ENCODE measurements at regions not wholly inside any gene's neighbourhood (a gene's known extent, or its start where the extent isn't known, plus 50 kb on each side); places are given as distances from the start of the nearest gene placed in this dataset.

GRCh38 chr10:10222304-10222841, 795.3 kb upstream of the CELF2 start:
- peak; percentile 87 for DNase-seq

DNA sequence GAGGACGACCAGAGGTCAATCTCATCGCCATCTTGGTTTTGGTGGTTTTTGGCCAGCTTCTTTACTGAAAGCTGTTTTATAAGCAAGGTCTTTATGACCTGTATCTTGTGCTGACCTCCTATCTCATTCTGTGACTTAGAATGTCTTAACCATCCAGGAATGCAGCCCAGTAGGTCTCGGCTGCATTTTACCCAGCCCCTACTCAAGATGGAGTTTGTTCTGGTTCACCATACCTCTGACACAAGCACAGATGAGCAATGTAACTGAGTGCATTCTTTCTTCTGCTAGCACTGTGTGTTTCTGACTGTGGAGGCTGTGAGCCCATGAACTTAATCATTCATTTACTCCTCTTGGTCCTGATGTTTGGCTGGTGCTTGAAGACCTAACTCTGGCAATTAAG, 794.5 kb upstream of the CELF2 start:
- peak; percentile 25 for DNase-seq

GRCh38 chr10:10225136-10225676, 792.5 kb upstream of the CELF2 start:
- no peak for DNase-seq

DNA sequence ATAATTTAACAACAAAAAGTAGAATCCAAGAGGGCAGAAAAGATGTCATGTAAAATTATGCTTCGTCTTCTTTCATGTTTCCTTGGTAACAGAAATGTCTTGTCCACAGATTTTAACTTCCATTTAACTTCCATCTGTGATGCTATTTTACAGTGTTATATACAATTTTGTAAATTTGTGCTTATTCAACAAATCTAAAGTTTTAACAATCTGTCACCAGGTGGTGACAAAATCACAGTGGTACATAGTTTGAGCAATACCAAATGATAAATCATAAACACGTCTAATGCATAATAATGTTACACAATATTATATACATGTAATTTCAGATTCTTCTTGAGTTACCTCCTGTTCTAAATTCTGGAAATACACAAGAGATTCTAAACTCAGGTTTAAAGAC, 784.4 kb upstream of the CELF2 start:
- DNase-seq, result no peak

- DNase-seq, result peak; percentile 7
These were observed 782.7 kb upstream of the CELF2 start for GRCh38 chr10:10235003-10235402.

DNA sequence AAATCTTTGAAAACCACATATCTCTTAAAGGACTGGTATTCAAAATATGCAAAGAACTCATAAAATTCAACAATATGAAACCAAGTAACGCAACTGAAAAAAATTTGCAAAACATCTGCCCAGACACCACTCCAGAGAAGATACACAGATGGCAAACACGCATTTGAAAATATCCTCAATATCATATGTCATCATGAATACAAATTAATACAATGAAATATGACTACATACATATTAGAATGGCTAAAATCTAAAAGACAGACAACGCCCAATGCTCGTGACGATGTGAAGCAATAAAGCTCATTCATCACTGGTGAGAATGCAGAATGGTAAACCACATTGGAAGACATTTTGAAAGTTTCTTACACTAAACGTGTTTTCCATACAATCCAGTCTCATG, 770.1 kb upstream of the CELF2 start:
- DNase-seq, result peak; percentile 30

GRCh38 chr10:10256860-10257259, 760.8 kb upstream of the CELF2 start:
- DNase-seq, result no peak

DNA sequence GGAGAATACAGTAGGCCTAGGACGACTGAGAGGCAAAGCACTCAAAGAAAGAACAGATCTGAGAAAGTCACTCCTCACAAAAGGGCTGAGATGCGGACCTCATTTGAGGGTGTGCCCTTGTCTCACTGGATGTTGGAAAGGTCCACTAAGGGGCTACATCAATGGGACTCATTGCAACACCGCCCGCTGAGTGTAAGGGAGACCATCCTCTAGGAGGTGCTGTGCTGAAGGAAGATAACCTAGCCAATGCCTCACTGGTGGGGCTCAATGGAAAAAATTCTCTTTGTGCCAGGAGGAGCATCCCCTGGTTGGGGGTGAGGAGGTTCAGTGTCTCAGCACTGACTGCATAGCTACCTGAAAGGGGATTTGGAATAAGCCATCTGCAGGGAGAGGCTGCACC, 758.7 kb upstream of the CELF2 start:
- no peak for DNase-seq

DNA sequence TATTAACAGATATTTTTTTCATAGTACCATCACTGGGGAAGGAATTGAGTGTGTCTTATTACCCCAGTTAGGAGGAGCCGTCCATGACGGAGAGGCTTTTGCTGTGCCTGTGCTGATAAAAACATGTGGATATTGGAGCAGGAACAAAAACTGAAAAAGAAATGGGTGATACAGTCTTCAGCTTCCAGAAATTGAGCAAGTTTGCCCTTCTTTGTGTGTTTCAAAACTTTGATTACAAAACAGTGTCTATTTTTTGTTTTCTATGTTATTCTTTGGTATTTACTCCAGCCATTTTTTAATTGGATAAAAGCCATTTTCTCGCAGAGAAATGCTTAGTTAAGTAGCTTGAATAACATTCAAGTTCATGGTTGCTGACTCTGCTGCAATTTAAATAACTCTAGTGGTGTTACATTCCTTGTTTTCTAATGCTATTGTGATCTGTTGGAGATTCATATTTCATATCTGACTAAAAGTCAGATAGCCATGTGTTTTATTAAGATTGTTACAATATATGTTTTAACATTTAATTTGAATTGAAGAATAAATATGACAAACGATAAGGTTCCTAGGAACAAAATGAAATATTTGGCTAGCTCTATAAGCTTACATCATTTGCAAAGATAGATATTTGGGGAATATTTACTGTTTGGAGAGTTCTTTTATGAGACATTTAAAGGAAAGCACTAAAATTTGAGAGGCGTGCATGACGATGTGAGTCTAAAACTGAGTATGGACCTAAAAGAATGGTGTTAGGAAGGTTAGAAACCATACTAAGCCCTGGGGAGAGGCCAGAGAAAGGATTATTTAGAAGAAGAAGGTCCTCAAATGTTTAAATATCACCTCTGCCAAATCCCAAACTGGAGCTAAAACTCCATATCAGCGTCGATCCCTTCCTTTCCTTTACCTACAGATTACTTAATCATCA, 747.3 kb upstream of the CELF2 start:
- peak; percentile 4 for DNase-seq

DNA sequence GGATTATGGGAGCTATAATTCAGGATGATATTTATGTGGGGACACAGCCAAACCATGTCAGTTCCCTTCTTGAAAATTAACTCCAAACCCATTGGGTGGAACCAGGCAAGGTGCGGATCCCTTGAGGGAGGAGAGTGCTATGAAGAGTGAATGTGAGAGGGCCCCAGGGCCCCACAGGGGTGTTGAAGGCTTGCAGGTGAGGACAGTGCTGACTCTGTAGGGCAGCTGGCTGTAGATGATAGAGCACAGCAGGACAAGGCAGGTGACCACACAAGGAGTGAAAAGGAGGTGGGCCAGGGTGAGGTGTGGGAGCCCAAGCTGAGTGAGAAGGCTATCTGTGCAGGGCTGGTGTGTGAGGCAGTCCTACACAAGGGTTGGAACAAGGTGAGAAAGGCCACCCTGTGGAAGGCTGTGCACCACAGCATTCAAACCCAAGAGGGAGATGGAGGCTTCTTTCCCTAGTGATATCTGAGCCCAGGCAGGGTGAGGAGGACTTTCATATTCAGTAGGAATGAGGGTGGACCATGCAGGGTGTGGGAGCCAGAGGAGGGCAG, 746.0 kb upstream of the CELF2 start:
- no peak for DNase-seq

GRCh38 chr10:10273661-10274060, 744.0 kb upstream of the CELF2 start:
- no peak for DNase-seq

- no peak for DNase-seq
These were observed 737.8 kb upstream of the CELF2 start for GRCh38 chr10:10279906-10280305.

- DNase-seq, result no peak
These were observed 725.2 kb upstream of the CELF2 start for GRCh38 chr10:10292501-10292900.

- no peak for DNase-seq
These were observed 724.6 kb upstream of the CELF2 start for GRCh38 chr10:10293041-10293440.

DNA sequence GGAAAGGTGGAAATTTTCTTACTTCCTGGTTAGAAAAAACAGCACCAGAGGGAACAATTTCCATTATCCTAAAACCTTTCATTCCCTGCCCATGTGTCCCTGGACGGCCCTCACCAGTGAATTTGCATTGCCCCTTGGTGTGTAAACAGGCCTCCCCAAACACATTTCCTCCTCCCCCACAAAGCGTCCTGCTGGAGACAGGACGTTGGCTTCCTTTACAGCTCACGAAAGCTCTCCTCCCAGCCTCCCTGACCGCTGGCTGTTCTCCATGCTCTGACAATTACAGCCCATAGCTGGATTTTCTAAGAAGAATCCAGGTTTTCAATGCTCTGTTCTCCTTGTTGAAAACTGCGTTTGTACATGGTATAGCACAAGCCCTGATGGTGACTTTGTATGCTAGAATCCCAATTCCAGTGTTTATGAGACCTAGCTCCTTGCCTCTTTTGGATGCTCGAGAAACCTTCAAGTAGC, 724.2 kb upstream of the CELF2 start:
- peak; percentile 14 for DNase-seq

DNA sequence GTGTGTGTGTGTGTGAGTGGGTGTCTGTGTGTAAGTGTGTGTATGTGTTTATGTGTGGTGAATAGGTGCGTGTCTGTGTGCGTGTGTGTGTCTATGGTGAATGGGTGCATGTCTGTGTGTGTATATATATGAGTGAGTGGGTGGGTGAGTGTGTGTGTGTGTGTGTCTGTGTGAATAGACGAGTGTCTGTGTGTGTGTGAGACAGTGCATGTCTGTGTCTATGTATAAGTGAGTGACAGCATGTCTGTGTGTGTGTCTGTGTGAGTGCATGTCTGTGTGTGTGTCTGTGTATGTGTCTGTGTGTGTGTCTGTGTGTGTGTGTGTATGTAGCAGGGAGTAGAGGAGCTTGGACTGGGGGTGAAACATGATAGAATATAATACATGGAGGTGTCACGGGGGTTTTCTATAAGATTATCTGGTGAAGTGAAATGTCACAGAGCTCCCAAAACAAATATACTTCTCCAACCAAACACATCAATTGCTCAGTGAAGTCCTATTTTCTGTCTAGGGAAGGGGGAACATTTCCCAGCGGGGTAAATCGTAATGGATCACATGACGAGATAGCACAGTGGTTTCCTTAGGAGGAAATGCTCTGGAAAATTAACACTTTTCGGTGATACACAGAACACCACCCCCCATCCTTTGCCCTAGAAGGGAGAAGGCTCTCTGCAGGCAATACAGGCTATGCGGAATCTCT, 723.3 kb upstream of the CELF2 start:
- DNase-seq, result no peak

DNA sequence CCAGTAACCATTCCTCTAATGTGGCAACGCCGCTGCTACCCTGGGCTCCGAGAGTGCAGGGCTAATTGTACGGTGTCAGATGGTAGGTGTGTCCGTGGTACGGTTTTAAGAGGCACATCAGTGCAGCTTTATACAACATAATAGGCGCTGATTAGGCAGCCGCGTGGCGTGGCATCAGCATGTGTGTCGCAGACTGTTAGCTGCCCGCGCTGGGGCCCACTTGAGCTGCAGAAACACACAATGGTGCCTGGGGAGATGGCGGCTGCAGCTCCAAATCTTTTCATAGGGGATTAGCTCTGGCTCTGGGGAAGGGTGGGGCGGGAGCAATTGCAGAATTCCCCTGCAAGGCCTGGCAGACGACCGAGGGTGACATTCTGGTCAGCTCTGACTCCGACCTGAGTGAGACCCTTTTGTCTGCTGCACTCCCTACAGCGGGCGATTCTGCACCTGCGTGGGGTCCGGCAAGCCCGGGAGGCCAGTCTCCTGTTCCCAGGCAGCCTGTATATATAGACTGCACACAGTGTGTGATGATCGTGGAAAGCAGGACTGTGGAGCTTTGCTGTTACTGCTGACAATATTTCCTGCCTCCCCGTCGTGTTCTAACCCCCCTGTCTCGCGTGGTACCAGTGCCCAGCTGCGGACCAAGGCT, 722.7 kb upstream of the CELF2 start:
- no peak for DNase-seq

DNA sequence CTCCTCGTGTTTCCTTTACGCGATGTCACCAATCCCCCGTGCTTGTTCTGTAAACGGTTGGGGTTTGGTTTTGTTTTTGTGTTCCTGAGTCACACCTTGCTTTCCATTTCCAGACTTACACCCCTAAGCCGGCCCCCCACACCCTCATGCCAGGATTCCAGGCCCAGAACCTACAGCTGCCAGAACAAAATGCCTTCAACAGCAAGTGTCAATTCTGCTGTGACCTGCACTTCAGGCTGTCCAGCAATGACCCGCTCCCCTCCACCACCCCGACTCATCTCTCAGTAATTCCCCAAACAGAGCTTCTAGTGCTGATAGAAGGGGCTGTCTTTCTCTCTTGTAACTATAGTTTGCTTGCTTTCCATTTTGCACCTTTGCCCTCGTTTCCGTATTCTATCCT, 722.1 kb upstream of the CELF2 start:
- DNase-seq, result no peak

- no peak for DNase-seq
These were observed 715.0 kb upstream of the CELF2 start for GRCh38 chr10:10302689-10303088.

DNA sequence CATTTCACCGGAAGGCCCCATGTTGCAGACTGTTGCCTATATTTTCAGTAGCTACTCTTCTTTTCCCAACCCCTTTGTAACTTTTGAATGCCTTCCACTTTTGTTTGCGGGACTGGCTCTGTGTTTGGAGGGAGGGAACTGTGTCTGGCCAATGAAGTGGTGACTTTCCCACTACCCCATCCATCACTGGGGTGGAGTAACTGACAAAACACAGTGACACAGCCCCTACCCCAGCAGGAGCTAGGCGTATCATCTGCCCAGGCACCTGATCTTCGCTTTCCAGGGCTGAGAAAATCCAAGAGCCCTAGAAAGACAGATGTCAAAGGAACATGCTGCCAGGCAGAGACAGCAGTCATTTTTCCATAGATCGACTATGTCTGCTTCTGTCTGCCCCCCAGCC, 710.6 kb upstream of the CELF2 start:
- DNase-seq, result no peak

DNA sequence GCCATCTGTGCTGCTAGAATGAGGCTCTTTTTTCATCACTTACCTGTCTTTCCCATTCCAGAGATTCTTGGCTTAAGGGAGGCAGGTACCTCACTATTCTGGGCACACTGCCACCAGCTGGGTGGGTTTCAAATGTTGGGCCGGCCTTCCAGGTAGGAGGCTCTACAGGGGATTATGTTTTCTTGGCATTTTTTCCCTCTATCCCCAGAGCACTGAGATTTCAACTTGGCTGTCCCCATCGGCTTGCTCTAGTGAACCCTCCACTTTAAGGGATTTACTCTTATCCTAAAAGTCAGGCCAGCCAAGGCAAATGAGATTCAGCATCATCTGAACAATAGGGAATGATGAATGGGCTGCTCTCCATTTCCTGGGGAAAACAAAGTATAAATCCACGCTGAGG, 710.1 kb upstream of the CELF2 start:
- no peak for DNase-seq

DNA sequence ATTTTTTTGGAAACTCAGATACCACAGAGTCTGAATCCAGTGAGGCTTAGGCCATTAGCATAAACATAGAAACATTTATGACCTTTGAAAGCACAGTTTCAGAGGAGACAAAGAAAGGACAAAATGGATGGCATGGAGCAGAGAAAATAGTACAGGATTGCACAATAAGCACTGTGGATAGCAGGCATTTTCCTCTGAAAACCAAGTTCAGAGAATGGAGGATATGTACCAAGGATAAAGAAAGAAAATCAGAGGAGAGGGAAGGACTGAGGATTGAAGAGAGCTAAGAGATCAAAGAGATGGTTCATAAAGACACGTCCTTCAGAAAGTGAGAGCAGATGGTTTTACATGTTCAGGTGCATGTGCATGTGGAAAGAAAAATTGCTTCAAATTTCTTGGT, 707.2 kb upstream of the CELF2 start:
- DNase-seq, result no peak

DNA sequence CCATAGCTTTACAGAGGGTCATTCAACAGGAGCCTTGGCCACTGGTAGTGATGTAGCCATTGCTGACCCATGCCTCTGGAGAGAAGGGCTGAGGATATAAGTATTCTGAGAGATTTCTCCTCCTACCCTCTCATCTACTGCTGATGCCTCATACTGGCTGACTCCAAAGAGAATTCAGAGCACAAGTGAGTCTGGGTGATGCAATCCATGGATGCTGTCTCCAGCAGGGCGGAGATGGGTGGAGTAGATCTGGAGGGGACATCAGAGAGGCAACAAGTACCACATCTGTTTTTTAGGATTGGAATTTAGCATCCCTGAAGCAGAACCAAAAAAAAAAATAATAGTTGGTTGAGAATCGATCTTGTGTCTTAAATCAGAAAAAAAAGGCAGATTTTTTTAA, 705.7 kb upstream of the CELF2 start:
- no peak for DNase-seq
